Neural cell (in vitro differentiated cells): ENCODE measurements at regions not wholly inside any gene's neighbourhood (a gene's known extent, or its start where the extent isn't known, plus 50 kb on each side); places are given as distances from the start of the nearest gene placed in this dataset.

Experiments used
- H2AFZ ChIP-seq: fragments of 200-600, 300-800 bp; sonication (generic), shearing (Covaris generic); 2 replicates; pipeline ENCODE4 v1.6.0; 2014; ENCODE audit warnings: low read depth, mild to moderate bottlenecking, antibody characterized with exemption, low read length, moderate library complexity
- H3F3A ChIP-seq: fragments of 200-600 bp; shearing (Covaris generic); 2 replicates; pipeline ENCODE4 v1.6.1; 2016; ENCODE audit warnings: mild to moderate bottlenecking, moderate library complexity, mixed read lengths, antibody characterized with exemption, low read length; ENCODE audit not compliant: insufficient read depth, poor library complexity, severe bottlenecking
- H3K27ac ChIP-seq: fragments of 200-600, 300-800 bp; sonication (generic), shearing (Covaris generic); 2 replicates; pipeline ENCODE4 v1.5.1; 2014; ENCODE audit warnings: mild to moderate bottlenecking, low read length, moderate library complexity
- H3K27me3 ChIP-seq: fragments of 300-800, 200-600 bp; sonication (generic), shearing (Covaris generic); 2 replicates; pipeline ENCODE4 v1.6.0; 2014; ENCODE audit warnings: mild to moderate bottlenecking, low read depth, low read length, moderate library complexity; ENCODE audit not compliant: insufficient read depth
- H3K36me3 ChIP-seq: fragments of 300-800, 200-600 bp; sonication (generic), shearing (Covaris generic); 2 replicates; pipeline ENCODE4 v1.5.1; 2014; ENCODE audit warnings: mild to moderate bottlenecking, antibody characterized with exemption, low read length, moderate library complexity; ENCODE audit not compliant: insufficient read depth
- H3K4me2 ChIP-seq: fragments of 300-800, 200-600 bp; sonication (generic), shearing (Covaris generic); 2 replicates; pipeline ENCODE4 v1.6.0; 2014; ENCODE audit warnings: mild to moderate bottlenecking, low read length
- H3K4me3 ChIP-seq: fragments of 300-800, 200-600 bp; sonication (generic), shearing (Covaris generic); 2 replicates; pipeline ENCODE4 v1.5.1; 2014; ENCODE audit warnings: mild to moderate bottlenecking, low read length, moderate library complexity
- H3K79me2 ChIP-seq: fragments of 200-600 bp; shearing (Covaris generic); replicated peaks from 2 replicates; pipeline ENCODE4 v1.6.0; 2014; ENCODE audit warnings: mild to moderate bottlenecking, low read length, moderate library complexity; ENCODE audit not compliant: insufficient read depth
- H3K9ac ChIP-seq: fragments of 300-800, 200-600 bp; sonication (generic), shearing (Covaris generic); 2 replicates; pipeline ENCODE4 v1.6.1; 2016; ENCODE audit warnings: mild to moderate bottlenecking, low read length, mixed read lengths
- H3K9me2 ChIP-seq: fragments of 200-600 bp; shearing (Covaris generic); 2 replicates; pipeline ENCODE4 v1.6.1; 2016; ENCODE audit warnings: mild to moderate bottlenecking, low read length, mixed read lengths; ENCODE audit not compliant: insufficient read depth
- H3K9me3 ChIP-seq: fragments of 200-600, 300-800 bp; sonication (generic), shearing (Covaris generic); 2 replicates; pipeline ENCODE4 v1.6.1; 2016; ENCODE audit warnings: mild to moderate bottlenecking, mixed run types, low read length, moderate library complexity, mixed read lengths
- H4K20me1 ChIP-seq: fragments of 200-600 bp; shearing (Covaris generic); 2 replicates; pipeline ENCODE4 v1.6.1; 2016; ENCODE audit warnings: mild to moderate bottlenecking, mixed run types; ENCODE audit not compliant: insufficient read depth
- EP300 ChIP-seq: fragments of 450-650 bp; conservative IDR thresholded peaks from 2 replicates; pipeline ENCODE4 v1.6.1; 2014; ENCODE audit warnings: antibody characterized with exemption, mild to moderate bottlenecking, moderate library complexity; ENCODE audit not compliant: poor library complexity, severe bottlenecking
- EZH2 ChIP-seq: fragments of 200-600, 300-800 bp; shearing (Covaris generic), sonication (generic); IDR thresholded peaks from 2 replicates; pipeline ENCODE4 v1.6.1; 2014; ENCODE audit warnings: antibody characterized with exemption, low read length, borderline replicate concordance, mild to moderate bottlenecking; ENCODE audit not compliant: insufficient read depth, poor library complexity, severe bottlenecking
- MXI1 ChIP-seq: fragments of 450-650 bp; conservative IDR thresholded peaks from 2 replicates; pipeline ENCODE4 v1.6.1; 2014; ENCODE audit warnings: antibody characterized with exemption, mild to moderate bottlenecking; ENCODE audit not compliant: poor library complexity, severe bottlenecking
- POLR2AphosphoS5 ChIP-seq: IDR thresholded peaks from 2 replicates; pipeline ENCODE4 v1.6.1; 2012
- RAD21 ChIP-seq: fragments of 450-650 bp; conservative IDR thresholded peaks from 2 replicates; pipeline ENCODE4 v1.6.1; 2014; ENCODE audit warnings: antibody characterized with exemption, mild to moderate bottlenecking, moderate library complexity
- SMC3 ChIP-seq: fragments of 450-650 bp; conservative IDR thresholded peaks from 2 replicates; pipeline ENCODE4 v1.6.1; 2014; ENCODE audit warnings: antibody characterized with exemption, mild to moderate bottlenecking, moderate library complexity; ENCODE audit not compliant: poor library complexity
- TAF1 ChIP-seq: IDR thresholded peaks from 2 replicates; pipeline ENCODE4 v1.6.1; 2012; ENCODE audit warnings: low read depth
- TF ChIP-seq, protein P1 (sequence below): IDR thresholded peaks from 2 replicates; pipeline ENCODE4 v1.6.1; 2012; ENCODE audit warnings: borderline replicate concordance
- TF ChIP-seq, protein P2 (sequence below): fragments of 450-650 bp; IDR thresholded peaks from 2 replicates; pipeline ENCODE4 v1.5.1; 2014; ENCODE audit warnings: antibody characterized with exemption, mild to moderate bottlenecking, moderate library complexity; ENCODE audit not compliant: poor library complexity, severe bottlenecking

DNA sequence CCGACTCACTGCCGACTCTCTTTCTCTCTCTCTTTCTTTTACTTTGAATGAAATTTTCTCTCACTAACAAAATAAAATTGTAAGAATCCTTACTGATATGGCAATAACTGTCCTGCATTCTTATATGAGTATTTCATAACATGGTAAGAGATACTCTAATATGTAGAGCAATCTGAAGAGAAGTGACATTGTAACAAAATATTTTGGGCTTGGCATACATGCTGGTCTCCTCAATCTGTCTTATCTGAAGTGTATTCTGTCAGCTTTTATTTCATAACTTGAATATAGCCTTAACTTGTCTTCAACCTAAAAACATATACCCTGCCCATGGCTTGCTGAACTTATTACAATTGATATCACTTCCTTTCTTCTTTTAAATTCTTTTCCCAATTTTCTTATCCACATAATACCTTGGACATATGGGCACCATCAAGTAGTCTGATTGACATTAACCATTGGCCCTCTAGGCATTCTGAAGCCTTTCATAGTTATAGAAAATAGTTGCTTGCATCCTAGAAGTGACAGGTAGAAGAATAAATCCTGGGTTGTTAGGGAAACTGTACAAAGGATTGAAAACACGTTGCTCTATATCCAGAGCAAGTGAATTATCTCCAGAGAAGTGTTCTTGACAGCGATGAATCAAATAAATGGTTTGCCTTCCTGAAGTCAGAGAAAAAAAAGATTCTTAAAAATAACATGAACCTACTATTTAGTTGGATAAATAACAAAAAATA lies 537.6 kb upstream of the TYRP1 start:
- no peaks in the 10 kb centered on the region for H3K9me3 ChIP-seq
- H3K4me2 ChIP-seq, result no peak overlapping the region
- no peaks in the 10 kb centered on the region for H3K9me2 ChIP-seq
- no peak for TF ChIP-seq MXI1
- TF ChIP-seq EZH2, result no peak
- TF ChIP-seq EP300, result peak; percentile 96
- no peak for TF ChIP-seq SMC3
- no peak for TF ChIP-seq TAF1
- TF ChIP-seq, protein P1, sequence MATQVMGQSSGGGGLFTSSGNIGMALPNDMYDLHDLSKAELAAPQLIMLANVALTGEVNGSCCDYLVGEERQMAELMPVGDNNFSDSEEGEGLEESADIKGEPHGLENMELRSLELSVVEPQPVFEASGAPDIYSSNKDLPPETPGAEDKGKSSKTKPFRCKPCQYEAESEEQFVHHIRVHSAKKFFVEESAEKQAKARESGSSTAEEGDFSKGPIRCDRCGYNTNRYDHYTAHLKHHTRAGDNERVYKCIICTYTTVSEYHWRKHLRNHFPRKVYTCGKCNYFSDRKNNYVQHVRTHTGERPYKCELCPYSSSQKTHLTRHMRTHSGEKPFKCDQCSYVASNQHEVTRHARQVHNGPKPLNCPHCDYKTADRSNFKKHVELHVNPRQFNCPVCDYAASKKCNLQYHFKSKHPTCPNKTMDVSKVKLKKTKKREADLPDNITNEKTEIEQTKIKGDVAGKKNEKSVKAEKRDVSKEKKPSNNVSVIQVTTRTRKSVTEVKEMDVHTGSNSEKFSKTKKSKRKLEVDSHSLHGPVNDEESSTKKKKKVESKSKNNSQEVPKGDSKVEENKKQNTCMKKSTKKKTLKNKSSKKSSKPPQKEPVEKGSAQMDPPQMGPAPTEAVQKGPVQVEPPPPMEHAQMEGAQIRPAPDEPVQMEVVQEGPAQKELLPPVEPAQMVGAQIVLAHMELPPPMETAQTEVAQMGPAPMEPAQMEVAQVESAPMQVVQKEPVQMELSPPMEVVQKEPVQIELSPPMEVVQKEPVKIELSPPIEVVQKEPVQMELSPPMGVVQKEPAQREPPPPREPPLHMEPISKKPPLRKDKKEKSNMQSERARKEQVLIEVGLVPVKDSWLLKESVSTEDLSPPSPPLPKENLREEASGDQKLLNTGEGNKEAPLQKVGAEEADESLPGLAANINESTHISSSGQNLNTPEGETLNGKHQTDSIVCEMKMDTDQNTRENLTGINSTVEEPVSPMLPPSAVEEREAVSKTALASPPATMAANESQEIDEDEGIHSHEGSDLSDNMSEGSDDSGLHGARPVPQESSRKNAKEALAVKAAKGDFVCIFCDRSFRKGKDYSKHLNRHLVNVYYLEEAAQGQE, result peak; percentile 84
- TF ChIP-seq, protein P2, sequence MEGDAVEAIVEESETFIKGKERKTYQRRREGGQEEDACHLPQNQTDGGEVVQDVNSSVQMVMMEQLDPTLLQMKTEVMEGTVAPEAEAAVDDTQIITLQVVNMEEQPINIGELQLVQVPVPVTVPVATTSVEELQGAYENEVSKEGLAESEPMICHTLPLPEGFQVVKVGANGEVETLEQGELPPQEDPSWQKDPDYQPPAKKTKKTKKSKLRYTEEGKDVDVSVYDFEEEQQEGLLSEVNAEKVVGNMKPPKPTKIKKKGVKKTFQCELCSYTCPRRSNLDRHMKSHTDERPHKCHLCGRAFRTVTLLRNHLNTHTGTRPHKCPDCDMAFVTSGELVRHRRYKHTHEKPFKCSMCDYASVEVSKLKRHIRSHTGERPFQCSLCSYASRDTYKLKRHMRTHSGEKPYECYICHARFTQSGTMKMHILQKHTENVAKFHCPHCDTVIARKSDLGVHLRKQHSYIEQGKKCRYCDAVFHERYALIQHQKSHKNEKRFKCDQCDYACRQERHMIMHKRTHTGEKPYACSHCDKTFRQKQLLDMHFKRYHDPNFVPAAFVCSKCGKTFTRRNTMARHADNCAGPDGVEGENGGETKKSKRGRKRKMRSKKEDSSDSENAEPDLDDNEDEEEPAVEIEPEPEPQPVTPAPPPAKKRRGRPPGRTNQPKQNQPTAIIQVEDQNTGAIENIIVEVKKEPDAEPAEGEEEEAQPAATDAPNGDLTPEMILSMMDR, result no peak
- peak; percentile 77 for TF ChIP-seq POLR2AphosphoS5
- no peaks in the 10 kb centered on the region for H4K20me1 ChIP-seq
- no peaks in the 10 kb centered on the region for H3K79me2 ChIP-seq
- H3K4me3 ChIP-seq, result no peak overlapping the region
- no peaks in the 10 kb centered on the region for H3K36me3 ChIP-seq
- H3K27ac ChIP-seq, result peak overlapping the region; percentile 9
- H3F3A ChIP-seq, result no peaks in the 10 kb centered on the region
- H2AFZ ChIP-seq, result no peak overlapping the region
- H3K27me3 ChIP-seq, result no peaks in the 10 kb centered on the region
- H3K9ac ChIP-seq, result no peak overlapping the region

DNA sequence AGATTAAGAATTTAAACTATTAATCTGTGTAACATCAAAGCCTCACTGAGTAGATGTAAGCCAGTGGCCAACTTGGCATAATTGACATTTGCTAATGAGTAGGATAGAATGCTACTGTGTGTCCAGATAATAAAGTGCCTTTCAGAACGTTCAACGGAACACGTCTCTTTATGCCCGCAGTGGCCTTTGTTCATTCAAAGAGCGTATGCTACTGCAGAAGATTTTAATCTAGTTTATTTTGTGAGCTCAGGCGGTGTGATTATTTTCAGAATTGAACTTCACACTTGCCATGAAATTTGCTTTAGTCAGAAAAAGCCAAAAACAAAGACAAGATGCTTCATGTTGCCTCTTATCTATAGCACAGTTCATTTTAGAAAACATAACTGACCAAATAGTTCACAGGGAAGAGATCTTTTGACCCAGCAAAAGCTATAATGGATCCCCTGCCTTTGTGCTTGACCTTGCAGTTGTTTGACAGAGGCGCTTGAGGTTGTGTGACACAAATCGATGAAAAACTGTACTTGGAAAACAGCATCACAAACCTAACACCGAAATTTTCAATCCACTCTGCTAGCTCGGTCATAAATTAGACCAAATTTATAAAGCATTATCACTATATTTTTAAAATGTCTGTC lies 530.9 kb upstream of the TYRP1 start:
- Histone ChIP-seq H3K9ac (no peak overlapping the region), H3K36me3 (no peaks in the 10 kb centered on the region), H3K9me3 (no peaks in the 10 kb centered on the region), H4K20me1 (no peaks in the 10 kb centered on the region), H3K27ac (no peak overlapping the region), H3K79me2 (no peaks in the 10 kb centered on the region), H3F3A (no peaks in the 10 kb centered on the region), H2AFZ (no peak overlapping the region), H3K27me3 (peaks cover 3% of the 10 kb centered on the region), H3K4me2 (no peak overlapping the region), H3K9me2 (no peaks in the 10 kb centered on the region), H3K4me3 (no peak overlapping the region)
- TF ChIP-seq, protein P2, result no peak
- TF ChIP-seq SMC3 (no peak), RAD21 (no peak), POLR2AphosphoS5 (no peak), MXI1 (no peak), EZH2 (no peak), EP300 (no peak), TAF1 (no peak)
- TF ChIP-seq, protein P1, result no peak
